RWPE1 (cell line): ENCODE measurements at regions not wholly inside any gene's neighbourhood (a gene's known extent, or its start where the extent isn't known, plus 50 kb on each side); places are given as distances from the start of the nearest gene placed in this dataset.

ENCODE experiments used
- CTCF ChIA-PET: fragments of 350-600 bp; sonication (Branson Sonifier 250); formaldehyde crosslinking; extraction: SDS; loops from one replicate; lab custom pipeline; 2021; lab: Yijun Ruan, JAX
- POLR2A ChIA-PET: fragments of 400-600 bp; formaldehyde crosslinking; extraction: SDS; loops from one replicate; lab custom pipeline; 2020; ENCODE audit warnings: antibody characterized with exemption; ENCODE audit not compliant: low non-redundant PET; lab: Yijun Ruan, JAX
- DNase-seq: peaks from one replicate; pipeline ENCODE4 v3.0.0; 2012; ENCODE audit warnings: low spot score
- H3K27ac ChIP-seq: fragments of 450-650 bp; 2 replicates; pipeline ENCODE4 v1.5.1; 2017
- CTCF ChIP-seq: fragments of 450-650 bp; conservative IDR thresholded peaks from 2 replicates; pipeline ENCODE4 v1.5.1; 2017; ENCODE audit warnings: low read depth, mild to moderate bottlenecking

GRCh38 chr2:144081272-144081671 lies 438.6 kb downstream of the ZEB2 start:
- DNase-seq: no peak
- H3K27ac ChIP-seq: no peak overlapping the region
- CTCF ChIA-PET: no interaction called here
- POLR2A ChIA-PET: no interaction called here
- TF ChIP-seq CTCF: no peak

GRCh38 chr2:144079803-144080202 lies 440.1 kb downstream of the ZEB2 start:
- ChIA-PET CTCF (no interaction called here), POLR2A (no interaction called here)
- DNase-seq: no peak
- no peak for TF ChIP-seq CTCF
- no peak overlapping the region for H3K27ac ChIP-seq

- ChIA-PET POLR2A (no interaction called here), CTCF (no interaction called here)
- no peak for TF ChIP-seq CTCF
- no peak overlapping the region for H3K27ac ChIP-seq
- no peak for DNase-seq
These were observed 440.9 kb downstream of the ZEB2 start for GRCh38 chr2:144078802-144079724.

GRCh38 chr2:144078106-144078505 lies 441.8 kb downstream of the ZEB2 start:
- H3K27ac ChIP-seq: no peak overlapping the region
- no peak for DNase-seq
- TF ChIP-seq CTCF: no peak
- ChIA-PET CTCF (no interaction called here), POLR2A (no interaction called here)

- POLR2A ChIA-PET: no interaction called here
- no peak overlapping the region for H3K27ac ChIP-seq
- no peak for DNase-seq
- CTCF ChIA-PET: no interaction called here
- no peak for TF ChIP-seq CTCF
These were observed 445.5 kb downstream of the ZEB2 start for GRCh38 chr2:144074450-144074849.

GRCh38 chr2:144071461-144071860 lies 448.5 kb downstream of the ZEB2 start:
- ChIA-PET POLR2A (no interaction called here), CTCF (no interaction called here)
- no peak overlapping the region for H3K27ac ChIP-seq
- TF ChIP-seq CTCF: no peak
- no peak for DNase-seq
